HEK293T (cell line): ENCODE measurements at regions not wholly inside any gene's neighbourhood (a gene's known extent, or its start where the extent isn't known, plus 50 kb on each side); places are given as distances from the start of the nearest gene placed in this dataset.

Source experiments
- CTBP1 ChIP-seq: fragments of 450-650 bp; IDR thresholded peaks from 2 replicates; pipeline ENCODE4 v1.6.1; 2016; ENCODE audit warnings: borderline replicate concordance
- ELF4 ChIP-seq: fragments of 450-650 bp; IDR thresholded peaks from 2 replicates; pipeline ENCODE4 v1.6.1; 2017; ENCODE audit warnings: antibody characterized with exemption
- HDGF ChIP-seq: fragments of 450-650 bp; IDR thresholded peaks from 2 replicates; pipeline ENCODE4 v1.6.1; 2017; ENCODE audit warnings: antibody characterized with exemption, borderline replicate concordance
- NFRKB ChIP-seq: fragments of 450-650 bp; IDR thresholded peaks from 2 replicates; pipeline ENCODE4 v1.6.1; 2016; ENCODE audit warnings: mild to moderate bottlenecking, moderate library complexity
- PKNOX1 ChIP-seq: fragments of 450-650 bp; IDR thresholded peaks from 2 replicates; pipeline ENCODE4 v1.6.1; 2016
- TARDBP ChIP-seq: fragments of 450-650 bp; IDR thresholded peaks from 2 replicates; pipeline ENCODE4 v1.6.1; 2016

GRCh38 chr11:116062490-116063171, 558.4 kb upstream of the CADM1 start:
- TF ChIP-seq CTBP1 (no peak), NFRKB (no peak), ELF4 (no peak), HDGF (no peak), TARDBP (no peak), PKNOX1 (no peak)
